SK-N-MC (cell line): ENCODE measurements at regions not wholly inside any gene's neighbourhood (a gene's known extent, or its start where the extent isn't known, plus 50 kb on each side); places are given as distances from the start of the nearest gene placed in this dataset.

Source experiments
- EZH2 ChIP-seq: fragments of 200-600 bp; sonication (generic); IDR thresholded peaks from one replicate; pipeline ENCODE4 v1.6.1; 2017; ENCODE audit warnings: antibody characterized with exemption
- FOXP2 ChIP-seq: optimal IDR thresholded peaks from 2 replicates; pipeline ENCODE3; 2011; ENCODE audit warnings: mild to moderate bottlenecking, moderate library complexity; ENCODE audit not compliant: insufficient read depth; ENCODE audit errors: extremely low read length, control extremely low read depth
- POLR2AphosphoS5 ChIP-seq: IDR thresholded peaks from 2 replicates; pipeline ENCODE4 v1.6.1; 2012; ENCODE audit warnings: mild to moderate bottlenecking, low read depth, low read length, borderline replicate concordance

GRCh38 chr12:78778339-78778738 lies 86.2 kb upstream of the SYT1 start:
- TF ChIP-seq EZH2 (no peak), POLR2AphosphoS5 (no peak), FOXP2 (no peak)
